H1 (cell line): ENCODE measurements at regions not wholly inside any gene's neighbourhood (a gene's known extent, or its start where the extent isn't known, plus 50 kb on each side); places are given as distances from the start of the nearest gene placed in this dataset.

Experiments
- CTCF ChIA-PET: fragments of 300-600 bp; sonication (Branson Sonifier 250); formaldehyde crosslinking; loops from one replicate; lab custom pipeline; 2021; ENCODE audit not compliant: partially characterized antibody; lab: Charles Lee
- POLR2A ChIA-PET: fragments of 300-600 bp; sonication (Branson Sonifier 250); formaldehyde crosslinking; loops from one replicate; lab custom pipeline; 2021; ENCODE audit warnings: inconsistent platforms; ENCODE audit not compliant: partially characterized antibody; lab: Charles Lee
- DNase-seq, 2 experiments: peaks; one replicate each; pipeline versions ENCODE4 v3.0.0 to v3.0.0-alpha.2; 2010 to 2022; ENCODE audit warnings: low spot score in 2 of 2, low read depth in 1 of 2, mixed read lengths in 1 of 2
- FAIRE-seq: peaks from 2 replicates; lab custom pipeline; 2011; peaks lifted over from hg19 to GRCh38; lab: Jason Lieb, UNC
- H2AFZ ChIP-seq: 2 replicates; pipeline ENCODE4 v1.8.1; 2012; ENCODE audit warnings: low read length, inconsistent platforms
- H2AK5ac ChIP-seq: 2 replicates; pipeline ENCODE4 v1.6.1; 2013; ENCODE audit warnings: low read depth, low read length
- H2BK120ac ChIP-seq: replicated peaks from 2 replicates; pipeline ENCODE3; 2013; ENCODE audit warnings: low read depth, low read length, inconsistent platforms
- H2BK12ac ChIP-seq: 2 replicates; pipeline ENCODE4 v1.6.1; 2013; ENCODE audit warnings: low read depth, low read length
- H2BK15ac ChIP-seq: 2 replicates; pipeline ENCODE4 v1.6.1; 2013; ENCODE audit warnings: low read length
- H2BK20ac ChIP-seq: 2 replicates; pipeline ENCODE4 v1.6.1; 2013; ENCODE audit warnings: low read length
- H2BK5ac ChIP-seq: 2 replicates; pipeline ENCODE4 v1.6.1; 2013; ENCODE audit warnings: low read depth, low read length
- H3K14ac ChIP-seq: 2 replicates; pipeline ENCODE4 v1.6.1; 2013; ENCODE audit warnings: inconsistent platforms; ENCODE audit not compliant: insufficient read length
- H3K18ac ChIP-seq: 2 replicates; pipeline ENCODE4 v1.6.1; 2013; ENCODE audit warnings: low read length; ENCODE audit errors: extremely low read depth
- H3K23ac ChIP-seq: 2 replicates; pipeline ENCODE4 v1.6.1; 2013; ENCODE audit warnings: inconsistent platforms; ENCODE audit not compliant: insufficient read length
- H3K23me2 ChIP-seq: 2 replicates; pipeline ENCODE4 v1.6.1; 2013; ENCODE audit warnings: low read depth, low read length
- H3K27ac ChIP-seq: 2 replicates; pipeline ENCODE4 v1.6.1; 2011; ENCODE audit warnings: low read depth, low read length, inconsistent platforms
- H3K27me3 ChIP-seq, 4 experiments: replicated peaks in 1 of 4; 1 replicate in 1 of 4; 2 replicates in 3 of 4; pipeline versions ENCODE4 v1.6.1 to v1.8.1; 2011 to 2013; ENCODE audit warnings: low read length in 3 of 4, mild to moderate bottlenecking in 3 of 4, inconsistent platforms in 2 of 4, mixed read lengths in 2 of 4, moderate library complexity in 1 of 4; ENCODE audit not compliant: control insufficient read depth in 3 of 4, insufficient read depth in 3 of 4; ENCODE audit errors: extremely low read depth in 1 of 4
- H3K36me3 ChIP-seq, 4 experiments: 2 replicates each; pipeline versions ENCODE4 v1.6.1 to v1.8.1; 2011 to 2013; ENCODE audit warnings: mild to moderate bottlenecking in 4 of 4, low read length in 3 of 4, moderate library complexity in 2 of 4, control low read depth in 1 of 4, inconsistent platforms in 1 of 4; ENCODE audit not compliant: insufficient read depth in 4 of 4, control insufficient read depth in 2 of 4
- H3K4ac ChIP-seq: replicated peaks from 2 replicates; pipeline ENCODE3; 2013; ENCODE audit warnings: low read length, low read depth, mixed read lengths, inconsistent platforms; ENCODE audit not compliant: insufficient read length
- H3K4me1 ChIP-seq, 4 experiments: replicated peaks in 1 of 4; 1 replicate in 1 of 4; 2 replicates in 3 of 4; pipeline versions ENCODE4 v1.6.1 to v1.8.1; 2011 to 2013; ENCODE audit warnings: low read length in 3 of 4, inconsistent platforms in 2 of 4, mixed read lengths in 1 of 4; ENCODE audit not compliant: insufficient read depth in 4 of 4, control insufficient read depth in 3 of 4
- H3K4me2 ChIP-seq, 2 experiments: 2 replicates each; pipeline versions ENCODE4 v1.6.1 to v1.8.1; 2011 to 2013; ENCODE audit warnings: low read depth in 2 of 2, low read length in 2 of 2, control low read depth in 1 of 2, inconsistent platforms in 1 of 2, mild to moderate bottlenecking in 1 of 2; ENCODE audit not compliant: insufficient read depth in 1 of 2
- H3K4me3 ChIP-seq, 4 experiments: fragments of 200-600, 300-600 bp in 1 of 4; sonication (generic), shearing (Covaris generic), sonication (Bioruptor Twin) in 1 of 4; 2 replicates each; pipeline versions ENCODE4 v1.5.1 to v1.8.1; 2011 to 2016; ENCODE audit warnings: low read length in 4 of 4, low read depth in 3 of 4, control low read depth in 2 of 4, inconsistent platforms in 2 of 4, mild to moderate bottlenecking in 2 of 4, mixed read lengths in 1 of 4, moderate library complexity in 1 of 4; ENCODE audit not compliant: insufficient read depth in 2 of 4; ENCODE audit errors: extremely low read depth in 1 of 4
- H3K56ac ChIP-seq: replicated peaks from 2 replicates; pipeline ENCODE3; 2013; ENCODE audit warnings: low read depth, mild to moderate bottlenecking, mixed read lengths, low read length, inconsistent platforms; ENCODE audit not compliant: insufficient read length
- H3K79me1 ChIP-seq: 2 replicates; pipeline ENCODE4 v1.6.1; 2013; ENCODE audit warnings: low read depth, low read length, control low read depth
- H3K79me2 ChIP-seq, 2 experiments: 2 replicates each; pipeline versions ENCODE4 v1.6.1 to v1.8.1; 2012 to 2013; ENCODE audit warnings: low read length in 2 of 2, mild to moderate bottlenecking in 2 of 2, inconsistent platforms in 1 of 2; ENCODE audit not compliant: insufficient read depth in 2 of 2, control insufficient read depth in 1 of 2
- H3K9ac ChIP-seq, 4 experiments: replicated peaks in 1 of 4; 1 replicate in 1 of 4; 2 replicates in 3 of 4; pipeline versions ENCODE4 v1.6.1 to v1.8.1; 2011 to 2013; ENCODE audit warnings: low read depth in 3 of 4, low read length in 3 of 4, control low read depth in 2 of 4, mild to moderate bottlenecking in 2 of 4, moderate library complexity in 2 of 4, inconsistent platforms in 1 of 4; ENCODE audit errors: extremely low read depth in 1 of 4
- H3K9me3 ChIP-seq, 2 experiments: 2 replicates each; pipeline versions ENCODE4 v1.6.1 to v1.8.1; 2012 to 2013; ENCODE audit warnings: mild to moderate bottlenecking in 2 of 2, moderate library complexity in 2 of 2, control low read depth in 1 of 2, inconsistent platforms in 1 of 2, low read depth in 1 of 2, low read length in 1 of 2, mixed read lengths in 1 of 2; ENCODE audit not compliant: insufficient read depth in 2 of 2
- H4K20me1 ChIP-seq, 2 experiments: replicated peaks in 1 of 2; 2 replicates each; pipeline versions ENCODE3 to v1.8.1; 2011 to 2013; ENCODE audit warnings: inconsistent platforms in 2 of 2, low read length in 2 of 2, mild to moderate bottlenecking in 1 of 2; ENCODE audit not compliant: insufficient read depth in 2 of 2, control insufficient read depth in 1 of 2
- H4K5ac ChIP-seq: 2 replicates; pipeline ENCODE4 v1.6.1; 2013; ENCODE audit warnings: low read length, low read depth, mixed read lengths, inconsistent platforms; ENCODE audit not compliant: insufficient read length
- H4K8ac ChIP-seq: 2 replicates; pipeline ENCODE4 v1.8.0; 2013; ENCODE audit warnings: mild to moderate bottlenecking, moderate library complexity, low read length, inconsistent platforms; ENCODE audit not compliant: insufficient read depth; ENCODE audit errors: extremely low read depth
- H4K91ac ChIP-seq: replicated peaks from 2 replicates; pipeline ENCODE3; 2013; ENCODE audit warnings: low read length, mixed read lengths, inconsistent platforms; ENCODE audit not compliant: insufficient read length
- ASH2L ChIP-seq: fragments of 200-600, 300-600 bp; sonication (generic); IDR thresholded peaks from one replicate; pipeline ENCODE4 v1.7.1; 2017; ENCODE audit warnings: low read length
- CREB1 ChIP-seq: IDR thresholded peaks from 2 replicates; pipeline ENCODE4 v1.6.1; 2012; ENCODE audit warnings: inconsistent platforms
- HDAC6 ChIP-seq: IDR thresholded peaks from one replicate; pipeline ENCODE4 v1.7.1; 2012; ENCODE audit warnings: low read depth, mild to moderate bottlenecking, inconsistent platforms, low read length, moderate library complexity
- JUN ChIP-seq: IDR thresholded peaks from 2 replicates; pipeline ENCODE4 v1.6.1; 2011; ENCODE audit warnings: low read depth, mild to moderate bottlenecking, improper control_type of control experiment, low read length
- KDM1A ChIP-seq: fragments of 200-600, 300-600 bp; sonication (generic); IDR thresholded peaks from 2 replicates; pipeline ENCODE4 v1.7.1; 2016; ENCODE audit warnings: mild to moderate bottlenecking, low read length, borderline replicate concordance
- MAFK ChIP-seq: IDR thresholded peaks from 2 replicates; pipeline ENCODE4 v1.6.1; 2012; ENCODE audit warnings: low read depth, mild to moderate bottlenecking, improper control_type of control experiment, low read length
- NANOG ChIP-seq: IDR thresholded peaks from 2 replicates; pipeline ENCODE4 v1.6.1; 2011; ENCODE audit warnings: low read length, low read depth, mild to moderate bottlenecking, inconsistent platforms; ENCODE audit not compliant: insufficient read depth, poor library complexity, severe bottlenecking
- SAP30 ChIP-seq: fragments of 300-600 bp; sonication (generic); IDR thresholded peaks from 2 replicates; pipeline ENCODE4 v1.7.1; 2012; ENCODE audit warnings: low read length, moderate library complexity, mild to moderate bottlenecking, inconsistent platforms; ENCODE audit not compliant: insufficient read depth, insufficient replicate concordance
- SIRT6 ChIP-seq: IDR thresholded peaks from one replicate; pipeline ENCODE4 v1.7.1; 2012; ENCODE audit warnings: low read length, inconsistent platforms
- TAF1 ChIP-seq: IDR thresholded peaks from 2 replicates; pipeline ENCODE4 v1.6.1; 2011; ENCODE audit warnings: mild to moderate bottlenecking, low read depth, low read length
- TAF7 ChIP-seq: optimal IDR thresholded peaks from 2 replicates; pipeline ENCODE3; 2011; ENCODE audit warnings: low read depth, mild to moderate bottlenecking, inconsistent platforms, low read length, moderate library complexity, borderline replicate concordance
- TCF12 ChIP-seq: IDR thresholded peaks from 2 replicates; pipeline ENCODE4 v1.6.1; 2011; ENCODE audit warnings: low read depth, mild to moderate bottlenecking, low read length
- YY1 ChIP-seq: IDR thresholded peaks from 2 replicates; pipeline ENCODE4 v1.6.1; 2011; ENCODE audit warnings: low read depth, mild to moderate bottlenecking, low read length
- WGBS, 2 experiments: shearing (Covaris generic) in 1 of 2; methylation state at CpG; one replicate each; pipeline versions ENCODE4 v1.1.6 to v1.1.7; 2013 to 2015; ENCODE audit warnings: low lambda C conversion rate in 2 of 2, mixed read lengths in 2 of 2, inconsistent platforms in 1 of 2, low coverage in 1 of 2, missing lambda C conversion rate in 1 of 2; ENCODE audit not compliant: insufficient replicate concordance in 2 of 2, insufficient coverage in 1 of 2, insufficient read length in 1 of 2; ENCODE audit errors: extremely low coverage in 1 of 2, missing lambda C conversion rate in 1 of 2; 5-methylcytosine and 5-hydroxymethylcytosine counted together

DNA sequence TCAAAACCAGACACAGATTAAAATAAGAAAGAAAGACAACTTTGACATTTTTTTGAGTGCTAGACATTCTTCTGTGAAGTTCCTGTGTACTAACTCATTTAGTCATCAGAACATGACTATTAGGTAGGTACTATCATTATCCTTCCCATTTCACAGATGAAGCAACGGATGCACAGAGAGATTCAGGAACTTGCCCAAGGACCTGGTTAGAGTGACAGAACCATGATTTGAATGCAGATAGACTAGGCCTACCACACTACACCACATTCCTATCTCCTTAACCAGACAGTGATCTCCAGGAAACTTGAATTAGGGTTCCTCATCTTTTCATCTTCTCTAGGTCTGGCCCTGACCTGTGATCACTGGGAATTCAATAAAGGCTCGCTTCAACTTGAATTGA, 54.4 kb upstream of the MED13L start:
- FAIRE-seq = no peak
- Histone ChIP-seq H3K23me2 (no peaks in the 10 kb centered on the region), H3K4me2 (no peak overlapping the region), H2AFZ (no peak overlapping the region), H2BK12ac (no peak overlapping the region), H3K4ac (no peak overlapping the region), H2AK5ac (no peak overlapping the region), H3K18ac (no peak overlapping the region), H4K91ac (no peak overlapping the region), H3K79me1 (no peaks in the 10 kb centered on the region), H4K8ac (no peak overlapping the region), H3K27me3 (no peaks in the 10 kb centered on the region), H2BK5ac (no peak overlapping the region), H3K56ac (no peak overlapping the region), H3K9me3 (no peaks in the 10 kb centered on the region), H3K23ac (no peak overlapping the region), H3K4me1 (no peaks in the 10 kb centered on the region; a peak in 1 of 7 replicates), H3K27ac (no peak overlapping the region), H3K14ac (no peak overlapping the region), H3K36me3 (no peaks in the 10 kb centered on the region), H2BK20ac (no peak overlapping the region), H3K4me3 (no peak overlapping the region), H4K5ac (no peak overlapping the region), H4K20me1 (no peaks in the 10 kb centered on the region), H3K79me2 (no peaks in the 10 kb centered on the region), H2BK15ac (no peak overlapping the region), H3K9ac (no peak overlapping the region), H2BK120ac (no peak overlapping the region)
- ChIA-PET CTCF (no interaction called here), POLR2A (no interaction called here)
- DNase-seq = no peak
- 92% methylated on average over 2 of the region's 2 CpGs; no CpG with 5 or more reads in 1 of the 2 experiments for WGBS, 2 experiments
- TF ChIP-seq TCF12 (no peak), TAF7 (no peak), ASH2L (no peak), KDM1A (no peak), TAF1 (no peak), YY1 (no peak), HDAC6 (no peak), MAFK (no peak), JUN (no peak), SIRT6 (no peak), CREB1 (no peak), NANOG (no peak), SAP30 (no peak)
